ENCODE measurements at regions not wholly inside any gene's neighbourhood (a gene's known extent, or its start where the extent isn't known, plus 50 kb on each side); places are given as distances from the start of the nearest gene placed in this dataset.

DNA sequence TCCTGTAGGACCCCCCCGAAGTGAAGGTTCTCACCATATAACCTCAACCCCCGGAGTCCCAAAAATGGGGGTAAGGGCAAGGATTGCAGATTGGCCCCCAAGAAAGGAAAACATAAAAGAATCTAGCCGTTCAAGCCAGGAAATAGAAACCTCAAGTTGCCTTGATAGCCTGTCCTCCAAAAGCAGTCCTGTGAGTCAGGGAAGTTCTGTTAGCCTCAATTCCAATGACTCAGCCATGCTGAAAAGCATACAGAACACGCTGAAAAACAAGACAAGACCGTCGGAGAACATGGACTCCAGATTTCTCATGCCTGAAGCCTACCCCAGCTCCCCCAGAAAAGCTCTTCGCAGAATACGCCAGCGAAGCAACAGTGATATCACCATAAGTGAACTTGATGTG, 344.2 kb upstream of the RGS6 start:
- no peak for DNase-seq

DNA sequence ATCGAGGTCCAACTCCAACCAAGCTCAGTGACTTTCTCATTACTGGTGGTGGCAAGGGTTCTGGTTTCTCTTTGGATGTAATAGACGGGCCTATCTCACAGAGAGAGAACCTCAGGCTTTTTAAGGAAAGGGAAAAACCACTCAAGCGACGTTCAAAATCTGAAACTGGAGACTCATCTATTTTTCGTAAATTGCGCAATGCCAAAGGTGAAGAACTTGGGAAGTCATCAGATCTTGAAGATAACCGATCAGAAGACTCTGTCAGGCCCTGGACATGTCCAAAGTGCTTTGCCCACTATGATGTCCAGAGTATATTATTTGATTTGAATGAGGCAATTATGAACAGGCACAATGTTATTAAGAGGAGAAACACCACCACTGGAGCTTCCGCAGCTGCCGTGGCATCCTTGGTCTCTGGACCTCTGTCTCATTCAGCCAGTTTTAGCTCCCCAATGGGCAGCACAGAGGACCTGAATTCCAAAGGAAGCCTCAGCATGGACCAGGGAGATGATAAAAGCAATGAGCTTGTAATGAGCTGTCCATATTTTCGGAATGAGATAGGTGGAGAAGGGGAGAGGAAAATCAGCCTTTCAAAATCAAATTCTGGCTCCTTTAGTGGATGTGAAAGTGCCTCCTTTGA, 343.5 kb upstream of the RGS6 start:
- DNase-seq, result no peak

DNA sequence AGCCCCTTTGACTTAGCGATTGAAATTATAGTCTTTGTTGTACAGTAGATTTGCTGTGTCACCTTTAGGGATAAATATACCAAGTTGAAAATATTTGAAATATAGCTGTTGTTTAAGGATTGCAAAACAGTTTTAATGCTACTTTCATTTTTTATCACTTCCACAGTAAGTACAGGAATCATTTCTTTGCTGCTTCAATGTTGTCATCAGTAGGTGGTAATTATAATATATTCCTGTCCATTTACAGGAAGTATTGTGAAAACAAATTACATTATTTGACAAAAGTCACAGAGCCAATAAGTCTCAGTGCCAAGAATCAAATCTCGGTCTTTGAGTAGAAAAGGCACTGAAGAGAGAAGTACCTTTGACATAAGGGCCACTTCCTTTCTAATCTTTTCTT, 342.6 kb upstream of the RGS6 start:
- no peak for DNase-seq

DNA sequence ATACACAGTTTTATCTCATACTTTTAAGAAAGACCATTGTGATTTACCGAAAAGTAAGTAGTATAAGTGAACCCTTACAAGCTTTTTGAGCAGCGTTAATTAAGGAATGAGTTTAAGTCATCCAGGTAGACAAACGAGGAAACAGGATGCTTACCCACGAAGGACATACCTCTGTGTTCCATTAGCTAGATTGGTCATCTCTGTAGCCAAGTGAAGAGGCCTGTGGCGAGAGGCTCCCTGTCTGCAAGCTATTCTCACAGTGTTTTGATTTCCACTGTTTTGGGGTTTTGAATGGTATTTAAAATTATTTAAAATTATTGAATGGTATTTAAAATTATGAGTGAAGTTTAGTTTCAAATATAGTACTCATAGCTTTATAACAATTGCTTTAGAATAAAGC, 342.1 kb upstream of the RGS6 start:
- DNase-seq, result no peak

DNA sequence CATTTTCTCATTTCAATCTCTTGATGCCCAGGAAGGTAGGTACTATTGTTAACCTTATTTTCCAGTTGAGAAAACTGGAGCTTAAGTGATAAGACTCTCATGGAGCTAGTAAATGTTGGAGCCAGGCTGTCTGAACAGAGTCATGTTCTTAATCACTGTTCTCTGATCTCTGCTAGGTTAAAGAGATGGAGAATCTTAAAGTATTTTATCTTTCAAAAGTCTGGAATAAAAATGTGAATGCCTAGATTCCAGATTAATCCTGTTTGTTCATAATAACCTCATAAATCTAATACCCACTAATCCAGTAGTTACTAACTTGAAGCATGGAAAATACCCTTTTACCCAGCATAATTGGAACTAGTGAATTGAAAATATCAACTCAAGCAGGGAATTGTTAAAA, 341.0 kb upstream of the RGS6 start:
- no peak for DNase-seq

DNA sequence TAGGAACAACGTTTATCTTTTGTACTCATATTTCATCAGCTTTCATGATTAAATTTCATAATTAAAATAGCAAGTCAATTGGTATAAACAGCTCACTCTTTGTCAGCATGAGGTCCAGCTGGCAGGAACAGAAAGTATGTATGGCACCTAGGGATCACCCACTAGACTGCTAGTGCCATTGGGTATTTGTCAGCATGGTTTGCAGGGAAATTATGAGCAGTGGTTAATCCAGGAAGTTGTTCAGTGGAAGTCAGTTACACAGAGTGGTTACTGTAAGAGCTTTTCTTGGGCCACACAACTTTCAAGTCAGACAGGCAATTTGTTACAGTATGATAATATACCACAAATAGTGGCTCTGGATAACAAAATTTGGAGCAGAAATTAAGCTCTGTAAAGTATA, 340.3 kb upstream of the RGS6 start:
- DNase-seq, result no peak

DNA sequence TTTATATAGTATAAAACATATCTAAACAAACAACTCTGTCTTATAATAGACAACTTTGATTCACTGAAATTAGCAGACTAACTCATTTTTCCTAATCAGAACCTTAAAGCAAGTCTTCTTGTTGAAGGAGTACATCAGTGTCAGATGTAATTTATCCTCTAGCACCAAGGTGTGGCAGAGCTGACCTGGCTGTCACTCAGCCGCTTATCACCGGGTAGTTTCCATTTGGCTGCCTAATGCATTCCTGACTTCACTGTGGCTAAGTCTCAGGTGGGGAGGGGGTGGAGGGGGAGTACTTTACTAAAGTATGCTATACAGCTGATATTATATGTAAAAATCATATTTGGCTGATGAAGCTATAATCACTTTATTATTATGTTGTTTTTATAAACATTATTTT, 339.9 kb upstream of the RGS6 start:
- no peak for DNase-seq

DNA sequence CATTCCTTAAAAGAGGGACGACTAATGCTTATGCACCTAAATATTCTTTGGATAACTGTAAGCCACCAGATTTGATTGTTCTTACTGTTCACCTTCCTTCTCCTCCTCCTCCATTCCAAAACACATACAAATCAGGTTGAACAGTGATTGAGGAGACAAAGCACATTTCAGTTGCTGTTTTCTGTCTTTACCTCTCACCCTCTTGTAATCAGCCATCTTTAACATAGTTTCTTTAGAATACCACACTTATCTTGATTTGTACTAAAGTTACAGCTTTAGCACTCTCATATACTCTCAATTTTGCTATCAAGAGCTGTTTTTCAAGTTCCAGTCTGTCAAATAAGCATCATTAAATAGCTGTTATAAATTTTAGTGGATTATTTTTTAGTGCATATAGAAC, 338.3 kb upstream of the RGS6 start:
- no peak for DNase-seq

DNA sequence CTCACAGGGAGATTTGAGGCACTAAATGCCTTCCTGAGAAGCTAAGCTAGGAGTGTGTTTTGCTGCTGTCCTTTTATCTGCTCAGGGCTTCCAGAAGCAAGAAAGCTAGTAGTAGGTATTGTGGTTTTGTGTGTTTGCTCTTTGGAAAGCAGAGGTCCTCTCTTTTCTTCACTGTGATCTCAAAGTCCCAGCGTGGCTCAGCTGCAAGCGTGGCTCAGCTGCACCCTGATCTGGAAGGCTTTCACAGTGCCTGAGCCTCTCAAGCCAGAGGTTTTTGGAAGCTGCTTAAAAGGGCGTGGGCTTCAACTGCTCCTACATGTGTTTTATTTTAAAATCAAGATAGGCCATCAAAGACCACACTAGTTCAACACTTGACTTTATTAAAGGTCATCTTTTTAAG, 337.4 kb upstream of the RGS6 start:
- no peak for DNase-seq

DNA sequence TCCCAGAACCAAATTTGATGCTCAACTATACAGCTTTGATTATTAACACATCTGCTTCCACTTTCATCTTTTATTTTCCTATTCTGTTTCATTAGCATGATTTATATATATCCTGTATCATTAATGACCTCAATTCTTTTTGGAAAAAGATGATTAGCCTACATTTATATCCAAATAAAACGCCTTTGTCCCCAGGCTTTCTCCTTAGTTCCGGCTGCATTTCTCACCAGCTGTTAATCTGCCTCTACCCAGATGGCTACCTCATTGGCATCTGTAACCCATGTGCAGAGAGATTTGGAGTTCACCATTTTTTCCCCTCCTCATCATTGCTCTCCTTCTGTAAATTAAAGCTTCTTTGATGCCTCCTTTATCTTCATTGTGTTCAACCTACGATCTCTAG, 336.8 kb upstream of the RGS6 start:
- no peak for DNase-seq

DNA sequence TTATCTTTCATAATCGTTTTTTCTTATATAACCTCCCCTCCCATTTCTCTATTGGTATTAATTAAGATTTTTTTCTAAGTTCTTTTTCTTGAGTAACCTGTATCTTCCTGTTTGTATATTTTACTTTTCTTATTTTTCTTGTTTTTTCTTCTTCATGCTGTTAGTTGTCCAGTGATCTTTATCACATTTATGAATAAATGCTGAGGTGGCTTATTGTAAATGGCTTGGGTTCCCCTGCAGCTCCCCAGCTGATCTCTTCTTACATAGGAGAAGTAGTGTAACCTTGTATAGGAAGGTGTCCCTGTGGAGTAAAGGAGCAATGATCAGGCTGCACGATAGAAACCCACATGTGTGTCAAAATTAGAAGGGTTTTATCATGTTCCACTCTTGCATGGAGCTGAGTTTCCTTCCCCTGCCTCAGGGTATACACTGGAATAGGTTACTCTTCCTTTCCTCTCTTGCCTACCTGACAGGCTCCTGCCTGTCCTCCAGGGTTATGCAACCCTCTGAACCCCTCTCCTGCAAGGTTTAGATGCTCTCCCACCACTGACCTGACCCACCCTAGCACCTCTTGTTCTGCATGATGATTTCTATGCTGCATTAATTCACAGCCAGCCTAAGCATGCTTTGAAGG, 334.8 kb upstream of the RGS6 start:
- DNase-seq, result no peak

DNA sequence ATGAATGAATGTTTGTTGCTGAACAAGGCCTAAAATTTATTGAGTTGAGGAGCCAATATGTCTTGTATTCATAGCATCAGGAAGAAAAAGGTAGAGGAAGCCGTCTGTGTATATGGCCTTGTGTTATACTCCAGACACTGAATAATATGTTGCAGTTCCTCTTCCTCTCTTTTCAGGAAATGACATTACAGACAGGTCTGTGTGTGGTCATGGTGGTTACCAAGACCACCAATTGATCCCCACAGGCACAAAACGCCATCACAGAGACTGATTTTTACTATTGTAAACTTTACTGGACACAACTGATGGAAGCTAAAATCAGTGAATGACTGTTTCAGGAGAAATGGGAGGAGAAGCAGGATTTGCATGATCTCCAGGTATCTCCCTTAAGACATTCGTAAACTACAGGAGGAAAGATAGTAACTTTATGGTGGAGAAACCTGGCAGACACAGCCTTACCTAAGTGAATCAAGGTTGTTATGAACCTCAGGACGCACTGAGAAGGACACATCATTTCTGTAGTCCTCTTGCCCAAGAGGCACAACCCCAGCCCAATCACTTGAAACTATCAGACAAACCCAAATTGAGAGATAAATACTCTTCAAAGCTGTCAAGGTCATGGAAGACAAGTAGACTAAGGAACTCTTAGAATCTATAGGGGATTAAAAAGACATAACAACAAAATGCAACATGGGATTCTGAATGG, 334.1 kb upstream of the RGS6 start:
- no peak for DNase-seq

DNA sequence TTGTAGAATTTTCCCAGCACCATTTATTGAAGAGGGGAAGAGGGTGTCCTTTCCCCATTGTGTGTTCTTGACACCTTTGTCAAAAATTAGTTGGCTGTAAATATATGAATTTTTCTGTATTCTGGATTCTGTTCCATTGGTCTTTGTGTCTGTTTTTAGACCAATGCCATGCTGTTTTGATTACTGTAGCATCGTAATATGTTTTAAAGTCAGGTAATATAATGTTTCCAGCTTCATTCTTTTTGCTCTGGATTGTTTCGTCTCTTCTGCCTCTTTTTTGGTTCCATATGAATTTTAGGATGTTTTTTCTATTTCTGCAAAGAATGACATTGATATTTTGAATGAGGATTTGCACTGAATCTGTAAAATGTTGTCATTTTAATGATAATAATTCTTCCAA, 331.9 kb upstream of the RGS6 start:
- DNase-seq, result no peak

DNA sequence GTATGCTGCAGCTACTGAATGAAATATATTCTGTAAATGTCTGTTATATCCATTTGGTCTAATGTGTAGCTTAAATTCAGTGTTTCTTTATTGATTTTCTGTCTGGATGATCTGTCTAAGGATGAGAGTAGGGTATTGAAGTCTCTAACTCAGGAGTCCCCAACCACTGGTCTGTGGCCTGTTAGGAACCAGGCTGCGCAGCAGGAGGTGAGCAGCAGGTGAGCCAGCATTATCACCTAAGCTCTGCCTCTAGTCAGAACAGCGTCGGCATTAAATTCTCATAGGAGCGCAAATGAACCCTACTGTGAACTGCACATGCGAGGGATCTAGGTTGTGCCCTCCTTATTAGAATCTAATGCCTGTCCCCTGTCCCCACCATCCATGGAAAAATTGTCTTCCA, 329.7 kb upstream of the RGS6 start:
- DNase-seq, result no peak

DNA sequence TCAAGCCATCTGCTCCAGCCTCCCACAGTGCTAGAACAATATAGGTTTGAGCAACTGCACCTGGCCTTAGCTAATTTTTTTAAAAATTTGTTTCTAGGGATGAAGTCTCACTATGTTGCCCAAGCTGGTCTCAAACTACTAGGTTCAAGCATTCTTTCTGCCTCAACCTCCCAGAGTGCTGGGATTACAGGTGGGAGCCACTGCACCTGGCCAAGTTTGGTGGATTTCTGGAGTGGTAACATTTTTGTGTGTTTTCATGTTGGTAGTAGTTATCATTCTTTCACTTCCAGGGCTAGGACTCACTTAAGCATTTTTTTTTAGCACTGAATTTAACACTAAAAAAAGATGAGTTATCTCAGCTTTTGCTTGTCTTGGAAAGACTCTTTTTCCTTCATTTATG, 328.0 kb upstream of the RGS6 start:
- no peak for DNase-seq

DNA sequence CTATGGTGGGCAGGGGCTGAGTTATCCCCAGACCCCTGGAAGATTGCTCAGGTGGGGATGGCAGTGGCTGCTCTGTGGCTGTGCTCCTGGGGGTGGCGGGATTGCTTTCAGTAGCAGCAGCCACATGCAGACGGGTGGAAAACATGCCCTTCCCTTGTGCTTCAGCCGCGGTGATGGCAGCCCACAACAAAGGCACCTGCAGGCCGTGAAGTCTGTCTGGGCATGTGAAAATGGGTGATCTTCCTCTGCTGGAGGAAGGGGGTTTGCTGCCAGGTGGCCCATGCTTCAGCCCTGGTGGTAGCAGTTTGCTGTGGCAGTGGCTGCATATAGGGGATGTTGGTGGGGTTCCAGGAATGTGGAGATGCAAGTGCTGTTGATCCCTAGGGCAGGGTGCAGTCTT, 326.2 kb upstream of the RGS6 start:
- DNase-seq, result no peak

DNA sequence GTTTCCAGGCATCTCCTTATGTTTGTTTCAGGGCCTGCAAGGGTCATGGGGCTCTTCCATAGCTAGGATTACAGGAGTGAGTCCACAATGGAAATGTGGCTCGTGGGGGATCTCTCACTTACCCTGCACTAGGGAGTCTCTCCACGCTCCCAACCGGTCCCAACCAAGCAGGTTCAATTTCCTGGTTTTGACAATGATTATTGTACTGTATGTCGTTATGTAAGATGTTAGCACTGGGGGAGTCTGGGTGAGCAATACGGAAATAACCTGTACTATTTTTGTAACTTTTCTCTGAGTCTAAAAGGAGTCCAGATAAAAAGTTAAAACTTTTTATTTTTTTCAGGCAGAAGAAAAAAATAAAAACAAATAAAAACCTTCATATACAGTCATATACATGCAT, 325.7 kb upstream of the RGS6 start:
- DNase-seq, result no peak

DNA sequence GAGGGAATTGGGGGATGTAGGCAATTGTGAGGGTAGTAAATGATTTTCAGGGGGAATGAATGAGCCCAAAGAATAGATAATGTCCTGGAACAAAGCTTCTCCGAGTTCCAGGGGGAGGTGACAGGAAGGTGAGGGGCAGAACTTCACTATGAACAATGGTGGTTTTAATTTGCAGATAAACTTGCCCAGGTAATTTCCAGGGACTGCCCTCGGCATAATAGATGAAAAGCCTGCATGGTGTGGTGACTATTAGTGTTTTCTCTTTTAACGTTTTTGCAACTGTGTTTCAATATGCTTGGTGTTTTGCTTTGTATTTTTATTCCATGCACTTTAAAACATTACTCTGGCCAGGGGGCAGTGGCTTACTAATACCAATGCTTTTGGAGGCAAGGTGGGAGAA, 325.2 kb upstream of the RGS6 start:
- DNase-seq, result no peak

DNA sequence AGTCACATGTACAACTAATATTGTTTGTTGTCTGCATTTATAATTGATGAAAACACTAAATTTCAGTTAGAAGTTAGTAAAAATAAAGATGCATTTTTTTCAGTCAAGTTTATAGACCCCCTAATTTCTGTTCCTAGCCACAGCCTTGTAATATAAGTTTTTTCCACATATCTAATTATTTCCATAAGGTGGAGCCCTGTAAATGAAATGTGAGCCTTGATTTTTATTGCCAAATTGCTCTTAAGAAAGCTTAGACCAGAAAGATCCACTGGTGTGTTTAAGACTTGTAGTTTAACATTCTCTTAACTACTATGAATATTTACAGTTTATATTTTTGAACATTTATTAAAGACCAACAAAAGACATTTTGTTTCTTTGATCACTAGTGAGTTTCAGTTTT, 322.1 kb upstream of the RGS6 start:
- no peak for DNase-seq

DNA sequence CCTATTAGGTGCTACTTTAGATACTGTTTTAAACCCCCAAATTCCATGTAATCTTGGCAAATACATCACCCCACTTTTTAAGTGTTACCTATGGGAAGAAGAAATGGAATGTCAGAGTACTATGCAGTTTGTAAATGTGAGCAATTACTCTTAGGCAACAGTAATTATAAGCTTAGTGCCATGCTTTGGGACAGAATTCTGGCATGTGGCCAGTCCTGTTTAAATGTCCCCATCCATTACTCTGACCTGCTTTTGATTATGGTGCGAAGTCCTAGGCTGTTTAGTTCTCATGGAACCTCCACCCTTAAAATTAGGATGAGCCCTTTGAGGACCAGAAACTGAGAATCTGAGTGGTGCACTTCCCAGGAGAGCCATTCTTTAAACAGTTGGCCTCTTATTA, 321.4 kb upstream of the RGS6 start:
- DNase-seq, result no peak

DNA sequence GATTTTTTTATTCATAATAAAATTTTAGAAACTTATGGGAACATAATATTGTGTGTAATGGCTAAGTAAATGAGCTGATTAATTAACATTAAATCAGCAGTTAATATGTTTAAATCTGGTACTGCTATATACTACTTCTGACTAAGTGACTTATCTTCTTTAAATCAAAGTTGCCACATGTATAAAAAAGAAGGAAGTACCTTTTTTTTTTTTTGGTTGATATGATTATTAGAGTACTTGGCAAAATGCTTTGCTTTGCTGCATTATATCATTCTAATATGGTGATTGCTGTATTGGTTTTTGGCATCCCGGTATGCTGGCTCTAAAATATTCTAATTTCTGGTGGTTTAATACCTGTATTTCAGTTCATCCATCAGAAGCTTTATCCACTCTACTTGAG, 319.1 kb upstream of the RGS6 start:
- no peak for DNase-seq

DNA sequence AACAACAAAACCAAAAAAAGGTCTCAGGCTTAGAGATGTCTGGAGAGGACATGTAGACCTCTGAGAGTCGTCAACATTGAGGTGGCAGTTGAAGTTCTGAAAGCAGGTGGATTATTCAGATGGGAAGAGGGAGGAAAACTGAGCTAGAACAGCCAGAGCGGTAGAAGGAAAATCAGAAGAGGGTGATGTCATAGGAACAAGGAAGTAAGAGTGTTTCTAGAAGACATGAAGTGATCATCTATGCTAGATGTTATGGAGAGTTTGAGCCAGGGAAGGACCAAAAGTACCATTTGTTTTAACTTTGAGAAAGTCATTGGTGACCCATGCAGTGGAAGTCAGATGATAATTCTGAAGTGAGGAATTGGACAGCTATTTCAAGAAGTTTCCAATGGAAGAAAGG, 316.2 kb upstream of the RGS6 start:
- DNase-seq, result no peak

DNA sequence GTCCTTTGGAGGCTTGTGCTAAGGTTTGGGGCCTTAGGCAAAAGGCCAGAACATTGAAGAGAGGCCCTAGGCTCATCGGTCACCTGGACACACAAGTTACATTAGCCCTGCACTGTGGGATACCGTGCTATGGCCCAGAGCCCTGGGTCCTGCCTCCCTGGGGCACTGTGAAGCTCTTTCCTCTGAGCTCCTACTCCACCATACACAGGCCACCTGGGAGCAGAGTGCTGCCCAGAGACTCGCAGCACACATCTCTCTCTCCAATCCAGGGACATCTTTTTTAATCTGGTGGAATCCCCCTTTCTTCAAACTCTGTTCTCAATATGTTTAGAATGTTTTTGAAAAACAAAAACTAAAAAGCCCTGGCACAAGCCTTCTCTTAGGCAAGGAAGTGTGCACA, 314.2 kb upstream of the RGS6 start:
- DNase-seq, result no peak

DNA sequence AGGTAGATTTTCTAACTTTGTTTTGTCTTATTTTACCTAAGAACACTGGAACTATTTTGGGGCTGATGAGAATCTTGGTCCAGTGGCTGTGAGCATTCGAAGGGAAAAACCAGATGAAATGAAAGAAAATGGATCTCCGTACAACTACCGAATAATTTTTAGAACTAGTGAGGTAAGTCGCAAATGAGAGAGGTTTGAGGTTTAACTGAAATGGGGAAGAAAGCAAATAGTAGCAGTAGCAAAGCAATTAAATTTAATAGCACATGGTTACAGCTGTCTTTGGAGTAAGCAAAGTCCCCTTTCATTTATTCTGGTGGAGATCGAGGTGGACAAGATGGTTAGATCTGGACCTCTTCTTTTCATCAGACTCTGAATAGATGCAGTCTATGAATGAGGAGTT, 313.5 kb upstream of the RGS6 start:
- no peak for DNase-seq

DNA sequence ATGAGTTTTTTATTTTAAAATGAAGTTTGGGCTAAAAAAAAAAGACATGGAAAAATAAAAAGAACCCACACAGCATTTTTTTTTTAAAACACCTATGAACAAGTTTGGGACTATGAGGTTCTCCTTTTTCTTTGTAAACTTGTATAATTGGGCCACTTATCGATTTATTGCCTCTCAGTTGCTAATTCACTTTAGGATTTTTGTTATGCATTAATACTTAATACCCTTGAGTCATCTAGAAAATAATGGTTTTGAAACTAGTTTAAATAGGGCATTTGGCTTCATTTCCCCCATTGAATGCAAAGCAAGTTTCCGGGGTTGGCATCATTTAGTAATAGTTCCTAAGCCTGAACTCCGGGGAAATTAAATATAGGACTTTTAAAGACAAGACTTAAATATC, 312.8 kb upstream of the RGS6 start:
- DNase-seq, result no peak
